CD4-positive, alpha-beta T cell treated with Interleukin-15 for 1 hour (primary cell): ENCODE measurements at regions not wholly inside any gene's neighbourhood (a gene's known extent, or its start where the extent isn't known, plus 50 kb on each side); places are given as distances from the start of the nearest gene placed in this dataset.
"Not testable (repeated sequence)": the region's sequence is repeated elsewhere in the genome, so short reads cannot be mapped to it uniquely, and the experiment has no call there.

ENCODE experiments used
- DNase-seq: peaks from one replicate; pipeline ENCODE4 v3.0.0-alpha.2; 2020

- no peak for DNase-seq
Observed at GRCh38 chr3:178302966-178303930, 233.0 kb upstream of the KCNMB2 start.

GRCh38 chr3:178304758-178305467, 231.3 kb upstream of the KCNMB2 start:
- DNase-seq = no peak

DNA sequence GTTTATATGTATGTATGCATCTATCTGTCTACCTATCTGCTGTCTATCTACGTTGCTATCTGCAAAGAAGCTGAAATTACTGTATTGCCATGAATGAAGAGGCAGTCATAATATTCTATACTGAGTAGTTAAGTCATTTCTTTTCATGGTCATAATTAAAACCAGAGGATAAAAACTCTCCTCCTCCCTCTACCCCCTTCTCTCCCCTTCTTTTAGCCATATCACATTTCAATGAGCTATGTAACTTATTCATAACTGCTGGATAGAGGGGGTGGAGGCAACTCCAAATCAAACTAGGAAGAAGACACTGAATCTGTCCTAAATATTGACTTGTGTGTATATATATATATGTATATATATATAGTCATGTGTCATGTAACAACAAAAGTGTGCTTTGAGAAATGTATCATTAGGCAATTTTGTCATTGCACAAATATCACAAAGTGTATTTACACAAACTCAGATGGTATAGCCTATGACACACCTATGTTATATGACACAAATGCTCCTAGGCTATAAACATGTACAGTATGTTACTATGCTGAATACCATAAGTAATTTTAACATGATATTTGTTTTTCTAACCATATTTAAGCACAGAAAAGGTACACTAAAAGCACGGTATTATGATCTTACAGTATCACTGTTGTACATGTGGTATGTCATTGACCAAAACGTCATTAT, 229.7 kb upstream of the KCNMB2 start:
- no peak for DNase-seq

DNA sequence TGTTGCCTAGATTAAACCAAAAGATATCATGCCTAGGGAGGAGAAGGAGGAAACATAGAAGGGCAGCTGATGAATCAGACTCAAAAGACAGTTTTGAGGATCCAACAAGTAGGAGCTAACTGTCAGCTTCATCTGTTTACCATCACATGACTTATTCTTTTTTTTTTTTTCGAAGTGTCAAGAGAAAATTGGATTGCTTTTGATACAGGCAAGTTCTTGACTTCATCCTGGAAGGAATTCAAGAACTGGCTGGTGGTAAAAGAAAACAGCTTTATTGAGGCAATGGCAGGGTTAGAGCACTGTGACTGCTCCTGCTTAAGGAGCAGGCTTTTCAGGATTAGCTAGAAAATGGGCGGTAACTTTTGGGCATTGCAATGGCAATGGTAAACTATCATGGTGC, 227.5 kb upstream of the KCNMB2 start:
- no peak for DNase-seq

- no peak for DNase-seq
Observed at GRCh38 chr3:178310949-178311348, 225.3 kb upstream of the KCNMB2 start.

DNA sequence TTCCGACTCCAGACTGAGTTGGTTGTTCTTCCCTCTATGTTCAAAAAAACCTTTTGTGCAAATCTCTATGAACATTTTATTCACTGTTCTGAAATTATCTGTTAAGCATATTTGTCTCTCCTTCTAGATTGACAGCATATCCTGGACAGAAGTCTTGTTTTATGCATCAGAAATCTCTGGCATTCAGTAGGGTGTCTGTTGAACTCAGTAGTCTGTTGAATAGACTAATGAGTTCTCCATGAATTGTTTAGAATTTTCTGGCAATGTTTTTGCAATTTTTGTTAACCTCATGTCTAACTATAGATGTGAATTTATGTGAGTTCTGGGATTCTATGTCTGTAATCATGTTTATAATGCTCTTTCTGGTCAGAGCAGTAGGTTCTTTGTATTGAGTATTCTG, 222.5 kb upstream of the KCNMB2 start:
- no peak for DNase-seq

DNA sequence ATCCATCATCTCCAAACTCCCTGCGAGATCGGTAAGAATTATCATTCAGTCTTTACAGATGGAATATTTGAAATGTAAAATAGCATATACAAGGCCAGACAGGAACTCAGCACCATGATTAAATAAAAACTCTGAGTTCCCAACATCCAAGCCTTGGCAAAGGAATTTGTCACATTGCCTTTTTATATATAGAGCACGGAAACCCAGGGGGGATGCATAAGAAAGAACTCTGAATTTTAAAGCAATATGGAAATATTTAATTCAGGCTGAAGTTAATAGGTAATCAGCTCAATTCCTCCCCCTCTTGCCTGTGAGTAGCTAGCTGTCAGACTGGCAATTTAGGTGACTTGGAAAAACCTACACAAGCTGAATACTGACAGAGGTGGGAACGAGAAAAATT, 217.9 kb upstream of the KCNMB2 start:
- no peak for DNase-seq

GRCh38 chr3:178318941-178319816, 217.1 kb upstream of the KCNMB2 start:
- no peak for DNase-seq

DNA sequence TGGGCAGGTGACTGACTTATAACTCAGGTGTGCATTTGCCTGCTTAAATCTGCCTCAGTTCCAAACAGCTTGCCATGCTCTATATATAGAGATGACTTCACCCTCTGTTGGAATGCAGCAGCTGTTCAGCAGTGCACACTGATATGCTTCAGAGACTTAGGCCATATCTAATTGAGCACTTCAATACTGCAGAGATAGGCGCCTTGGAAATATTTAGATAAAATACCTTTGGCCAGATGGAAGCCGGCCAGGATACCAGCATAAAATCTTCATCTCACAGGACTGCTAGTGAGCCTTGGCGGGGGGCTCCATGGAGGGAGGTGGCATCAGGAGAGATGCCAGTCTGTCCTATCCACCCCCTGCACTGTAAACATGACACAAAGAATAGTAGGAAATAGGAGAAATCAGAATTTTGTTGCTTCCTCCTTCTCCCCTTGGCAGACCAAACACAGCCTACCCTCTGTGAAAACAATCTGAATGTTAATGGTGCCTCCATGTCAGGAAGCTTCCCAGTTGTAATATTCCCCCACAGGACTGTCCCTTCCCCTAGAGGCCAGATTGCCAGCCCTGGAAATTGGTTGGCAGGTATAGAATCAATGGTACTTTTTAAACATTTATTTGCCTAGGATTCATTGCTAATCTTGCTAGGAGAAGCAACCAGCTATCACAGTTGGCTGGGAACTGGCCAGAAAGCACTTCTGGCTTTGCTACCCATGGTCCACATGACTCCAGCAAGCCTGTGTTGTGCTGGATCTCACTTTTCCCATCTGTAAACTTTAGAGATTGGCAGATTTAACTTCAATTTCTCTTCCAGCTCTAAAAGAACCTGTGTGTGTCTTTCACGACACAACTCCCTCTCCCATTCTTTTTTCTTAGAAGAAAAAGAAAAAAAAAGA, 215.5 kb upstream of the KCNMB2 start:
- DNase-seq = no peak

GRCh38 chr3:178324356-178324755, 211.9 kb upstream of the KCNMB2 start:
- DNase-seq = no peak

DNA sequence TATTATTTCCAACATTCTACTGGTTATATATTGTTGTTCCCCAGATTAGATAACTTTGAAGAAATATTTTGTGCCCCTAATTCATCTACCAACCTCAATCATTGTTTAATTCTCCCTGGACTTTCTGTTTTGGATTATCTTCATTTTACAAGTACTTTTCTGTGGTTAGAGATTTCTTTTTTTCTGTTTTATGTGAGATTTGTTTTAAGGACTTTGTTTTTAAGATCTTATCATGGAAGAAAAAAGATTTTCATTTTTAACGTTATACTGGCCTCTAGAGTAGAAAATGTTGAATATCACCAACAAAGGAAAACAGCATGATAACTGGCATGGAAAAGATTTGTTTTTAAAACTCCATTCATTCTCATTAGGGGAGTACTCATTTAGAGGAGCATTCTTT, 210.9 kb upstream of the KCNMB2 start:
- DNase-seq = no peak

- DNase-seq = no peak
Observed at GRCh38 chr3:178329936-178330335, 206.3 kb upstream of the KCNMB2 start.

DNA sequence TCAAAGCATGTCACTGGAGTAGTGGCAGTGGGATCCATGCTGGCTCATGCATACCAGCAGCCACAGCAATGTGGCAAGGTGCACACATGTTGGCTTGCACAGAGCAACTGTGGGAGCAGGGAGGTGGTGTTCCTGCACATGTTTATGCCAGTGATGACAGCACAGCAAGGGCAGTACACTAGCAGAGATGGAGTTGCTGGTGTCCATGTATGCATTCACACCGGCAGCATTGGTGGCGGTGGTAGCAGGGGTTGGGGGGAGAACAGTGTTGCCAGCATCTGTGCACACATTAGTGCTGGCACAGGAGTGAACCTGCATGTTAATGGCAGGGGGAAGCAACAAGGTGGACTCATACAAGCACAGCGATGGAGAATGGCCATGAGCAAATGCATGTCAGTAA, 202.0 kb upstream of the KCNMB2 start:
- no peak for DNase-seq

DNA sequence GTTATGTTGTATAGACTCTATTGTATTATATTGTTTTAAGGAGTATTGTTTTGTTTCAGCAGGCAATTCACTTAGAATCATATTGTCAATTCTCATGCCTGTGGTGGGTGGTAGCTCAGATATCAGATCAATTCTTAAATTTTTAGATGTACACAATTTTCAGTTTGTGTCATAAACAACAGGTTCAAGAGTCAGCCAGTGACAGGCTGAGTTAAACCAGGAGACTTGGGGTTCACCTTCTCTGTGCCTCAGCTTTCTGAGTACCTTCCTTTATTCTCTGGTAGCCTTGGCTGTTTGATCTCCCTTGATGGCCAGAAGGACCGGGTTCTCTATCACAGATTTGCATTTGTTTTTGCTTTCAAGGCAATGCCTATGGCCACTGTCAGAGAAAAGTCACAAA, 199.9 kb upstream of the KCNMB2 start:
- DNase-seq = no peak

DNA sequence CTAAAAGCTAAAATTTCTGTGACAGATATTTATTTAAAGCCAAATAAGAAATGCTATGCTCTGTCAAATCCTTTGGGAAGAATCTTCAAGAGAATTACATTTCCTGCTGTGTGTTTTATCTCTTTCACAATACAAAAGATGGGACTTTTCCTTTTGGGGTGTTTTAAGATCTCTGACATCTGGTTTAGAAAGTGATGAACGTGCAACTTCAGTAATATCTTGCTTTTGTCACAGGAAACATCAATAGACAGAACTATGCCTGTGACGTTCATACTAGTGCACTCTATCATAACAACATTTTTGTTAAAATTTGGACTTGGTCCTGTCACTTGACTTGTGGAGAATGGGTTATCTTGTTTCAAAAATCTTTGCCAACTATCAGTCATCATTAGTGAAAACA, 195.7 kb upstream of the KCNMB2 start:
- DNase-seq = no peak

DNA sequence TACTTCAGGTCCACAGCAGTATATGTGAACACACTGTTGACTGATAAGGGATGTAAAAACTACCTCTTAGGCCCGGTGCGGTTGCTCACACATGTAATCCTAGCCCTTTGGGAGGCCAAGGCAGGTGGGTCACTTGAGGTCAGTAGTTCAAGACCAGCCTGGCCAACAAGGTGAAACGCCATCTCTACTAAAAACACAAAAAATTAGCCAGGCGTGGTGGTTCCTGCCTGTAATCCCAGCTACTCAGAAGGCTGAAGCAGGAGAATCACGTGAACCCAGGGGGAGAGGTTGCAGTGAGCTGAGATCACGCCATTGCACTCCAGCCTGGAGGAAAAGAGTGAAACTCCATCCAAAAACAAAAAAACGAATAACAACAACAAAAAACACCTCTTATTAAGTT, 194.6 kb upstream of the KCNMB2 start:
- no peak for DNase-seq

- no peak for DNase-seq
Observed at GRCh38 chr3:178342111-178342510, 194.1 kb upstream of the KCNMB2 start.

GRCh38 chr3:178343433-178344038, 192.7 kb upstream of the KCNMB2 start:
- no peak for DNase-seq

DNA sequence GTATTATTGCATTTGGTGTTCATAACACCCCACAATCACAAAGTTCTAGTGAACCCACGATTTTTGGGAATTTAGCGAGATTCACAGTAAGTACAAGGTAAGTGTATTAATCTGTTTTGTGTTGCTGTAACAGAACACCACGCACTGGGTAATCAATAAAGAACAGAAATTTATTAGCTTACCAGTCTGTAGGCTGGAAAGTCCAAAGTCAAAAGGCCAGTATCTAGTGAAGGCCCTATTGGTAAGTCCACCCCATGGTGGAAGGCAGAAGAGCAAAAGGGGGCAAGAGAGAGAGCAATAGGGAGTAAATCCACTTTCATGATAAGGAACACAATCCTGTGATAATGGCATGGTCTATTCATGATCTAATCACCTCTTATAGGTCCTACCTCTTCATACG, 190.3 kb upstream of the KCNMB2 start:
- DNase-seq = no peak

- not testable (repeated sequence) for DNase-seq
Observed at GRCh38 chr3:178348561-178349217, 187.5 kb upstream of the KCNMB2 start.

GRCh38 chr3:178349218-178349596, 187.0 kb upstream of the KCNMB2 start:
- not testable (repeated sequence) for DNase-seq
